ENCODE measurements at regions not wholly inside any gene's neighbourhood (a gene's known extent, or its start where the extent isn't known, plus 50 kb on each side); places are given as distances from the start of the nearest gene placed in this dataset.

- WGBS, 2 donors = 79 to 80% methylated on average over 4 of the region's 4 CpGs
- Histone ChIP-seq H3K4me3 (replicated peaks in 1 of 3) (no peak overlapping the region), H3K36me3 (no peaks in the 10 kb centered on the region), H3K4me1 (no peaks in the 10 kb centered on the region), H3K9me3 (no peaks in the 10 kb centered on the region), H3K27me3 (no peaks in the 10 kb centered on the region), H3K27ac (no peak overlapping the region)
- TF ChIP-seq POLR2A (IDR thresholded peaks at IDR 0.05) = no peak
- TF ChIP-seq CTCF (IDR thresholded peaks at IDR 0.05) = no peak
- intact Hi-C loops (cut with DNase I) = no loop called here
- DNase-seq = no peak
Measured at GRCh38 chr13:68428292-68428691, 1198.2 kb upstream of the PCDH9 start.

- no peaks in the 10 kb centered on the region for H3K9me3 ChIP-seq
- no peak for DNase-seq
- no peak overlapping the region for H3K27ac ChIP-seq
- intact Hi-C loops (cut with DNase I) = no loop called here
- 76 to 87% methylated on average over 3 of the region's 3 CpGs for WGBS, 2 donors
- H3K4me1 ChIP-seq = no peaks in the 10 kb centered on the region
- TF ChIP-seq CTCF (IDR thresholded peaks at IDR 0.05) = no peak
- TF ChIP-seq POLR2A (IDR thresholded peaks at IDR 0.05) = no peak
- no peak overlapping the region for H3K4me3 ChIP-seq (replicated peaks in 1 of 3)
- no peaks in the 10 kb centered on the region for H3K27me3 ChIP-seq
- no peaks in the 10 kb centered on the region for H3K36me3 ChIP-seq
Measured at GRCh38 chr13:68417801-68418200, 1187.7 kb upstream of the PCDH9 start.

- Histone ChIP-seq H3K9me3 (no peaks in the 10 kb centered on the region), H3K27ac (no peak overlapping the region), H3K27me3 (no peaks in the 10 kb centered on the region), H3K36me3 (no peaks in the 10 kb centered on the region), H3K4me3 (replicated peaks in 1 of 3) (no peak overlapping the region), H3K4me1 (no peaks in the 10 kb centered on the region)
- intact Hi-C loops (cut with DNase I) = no loop called here
- 81 to 87% methylated on average over 1 of the region's 1 CpG for WGBS, 2 donors
- TF ChIP-seq POLR2A (IDR thresholded peaks at IDR 0.05) (no peak), CTCF (IDR thresholded peaks at IDR 0.05) (no peak)
- DNase-seq = no peak
Measured at GRCh38 chr13:68410007-68410406, 1179.9 kb upstream of the PCDH9 start.

- intact Hi-C loops (cut with DNase I) = no loop called here
- no peak for TF ChIP-seq CTCF (IDR thresholded peaks at IDR 0.05)
- no peak for TF ChIP-seq POLR2A (IDR thresholded peaks at IDR 0.05)
- H3K27ac ChIP-seq = no peak overlapping the region
- no peaks in the 10 kb centered on the region for H3K27me3 ChIP-seq
- no peaks in the 10 kb centered on the region for H3K9me3 ChIP-seq
- no peak for DNase-seq
- no peaks in the 10 kb centered on the region for H3K36me3 ChIP-seq
- no peaks in the 10 kb centered on the region for H3K4me1 ChIP-seq
- H3K4me3 ChIP-seq (replicated peaks in 1 of 3) = no peak overlapping the region
- WGBS, 2 donors = 90 to 93% methylated on average over 5 of the region's 5 CpGs
Measured at GRCh38 chr13:68390987-68391386, 1160.9 kb upstream of the PCDH9 start.

GRCh38 chr13:68386808-68387207, 1156.7 kb upstream of the PCDH9 start:
- H3K4me3 ChIP-seq (replicated peaks in 1 of 3) = no peak overlapping the region

More at GRCh38 chr13:68386808-68387207, 1156.7 kb upstream of the PCDH9 start:
- Histone ChIP-seq H3K4me1 (no peaks in the 10 kb centered on the region), H3K27ac (no peak overlapping the region), H3K36me3 (no peaks in the 10 kb centered on the region), H3K9me3 (no peaks in the 10 kb centered on the region), H3K27me3 (no peaks in the 10 kb centered on the region)
- WGBS, 2 donors = 89 to 96% methylated on average over 3 of the region's 3 CpGs
- TF ChIP-seq CTCF (IDR thresholded peaks at IDR 0.05) (no peak), POLR2A (IDR thresholded peaks at IDR 0.05) (no peak)
- DNase-seq = no peak
- intact Hi-C loops (cut with DNase I) = no loop called here
